ENCODE measurements at regions not wholly inside any gene's neighbourhood (a gene's known extent, or its start where the extent isn't known, plus 50 kb on each side); places are given as distances from the start of the nearest gene placed in this dataset.

- TF ChIP-seq CHD7 (IDR thresholded peaks at IDR 0.05; ENCODE audit: insufficient replicate concordance, low read length) (no peak), RXRA (IDR thresholded peaks at IDR 0.05; ENCODE audit: insufficient read depth, low read depth, low read length) (no peak), YY1 (IDR thresholded peaks at IDR 0.05; ENCODE audit: low read depth, low read length) (no peak), RFX5 (IDR thresholded peaks at IDR 0.05; ENCODE audit: borderline replicate concordance, low read depth, low read length) (no peak), KDM5A (IDR thresholded peaks at IDR 0.05; ENCODE audit: low read length) (no peak), USF2 (IDR thresholded peaks at IDR 0.05; ENCODE audit: low read length) (no peak), SP1 (IDR thresholded peaks at IDR 0.05; ENCODE audit: low read depth, low read length) (no peak), TCF12 (IDR thresholded peaks at IDR 0.05; ENCODE audit: low read depth, low read length) (no peak), BACH1 (IDR thresholded peaks at IDR 0.05; ENCODE audit: low read length) (no peak), SRF (IDR thresholded peaks at IDR 0.05; ENCODE audit: low read depth, low read length) (no peak), CBX5 (IDR thresholded peaks at IDR 0.05; ENCODE audit: low read depth, low read length) (no peak), CBX8 (IDR thresholded peaks at IDR 0.05; ENCODE audit: borderline replicate concordance, low read depth, low read length) (no peak), NRF1 (IDR thresholded peaks at IDR 0.05; ENCODE audit: low read depth, low read length) (no peak)
Observed at GRCh38 chr15:29589416-29589815, 232.9 kb downstream of the TJP1 start (continued).

All from H1 (cell line).